GM21528 (cell line): ENCODE measurements at regions not wholly inside any gene's neighbourhood (a gene's known extent, or its start where the extent isn't known, plus 50 kb on each side); places are given as distances from the start of the nearest gene placed in this dataset.

Experiments
- ATAC-seq: cut with Tn5 transposase; IDR thresholded peaks from one replicate; pipeline ENCODE4 v1.9.1; 2021; ENCODE audit warnings: mild to moderate bottlenecking, moderate library complexity; ENCODE audit not compliant: unreplicated experiment, low FRiP score

- ATAC-seq, result no peak
Measured at GRCh38 chr7:13060173-13060572, 372.7 kb downstream of the ARL4A start.

- ATAC-seq, result no peak
Measured at GRCh38 chr7:13061115-13061514, 373.7 kb downstream of the ARL4A start.

GRCh38 chr7:13062631-13063030, 375.2 kb downstream of the ARL4A start:
- no peak for ATAC-seq

GRCh38 chr7:13067036-13067435, 379.6 kb downstream of the ARL4A start:
- no peak for ATAC-seq

GRCh38 chr7:13068032-13068431, 380.6 kb downstream of the ARL4A start:
- ATAC-seq, result no peak

- no peak for ATAC-seq
Measured at GRCh38 chr7:13069841-13070240, 382.4 kb downstream of the ARL4A start.

- no peak for ATAC-seq
Measured at GRCh38 chr7:13072014-13072413, 384.6 kb downstream of the ARL4A start.

GRCh38 chr7:13077466-13077865, 390.0 kb downstream of the ARL4A start:
- ATAC-seq, result no peak

- ATAC-seq, result no peak
Measured at GRCh38 chr7:13078105-13078504, 390.7 kb downstream of the ARL4A start.

- no peak for ATAC-seq
Measured at GRCh38 chr7:13090959-13091358, 403.5 kb downstream of the ARL4A start.

- ATAC-seq, result no peak
Measured at GRCh38 chr7:13091974-13092707, 404.7 kb downstream of the ARL4A start.

- ATAC-seq, result no peak
Measured at GRCh38 chr7:13092708-13093005, 405.2 kb downstream of the ARL4A start.

- ATAC-seq, result no peak
Measured at GRCh38 chr7:13093160-13093559, 405.7 kb downstream of the ARL4A start.

- ATAC-seq, result no peak
Measured at GRCh38 chr7:13097499-13097898, 410.1 kb downstream of the ARL4A start.

- no peak for ATAC-seq
Measured at GRCh38 chr7:13098161-13098560, 410.7 kb downstream of the ARL4A start.

- ATAC-seq, result no peak
Measured at GRCh38 chr7:13099154-13099795, 411.8 kb downstream of the ARL4A start.

- no peak for ATAC-seq
Measured at GRCh38 chr7:13104128-13104527, 416.7 kb downstream of the ARL4A start.

- ATAC-seq, result no peak
Measured at GRCh38 chr7:13105209-13105608, 417.8 kb downstream of the ARL4A start.

- ATAC-seq, result no peak
Measured at GRCh38 chr7:13106513-13106912, 419.1 kb downstream of the ARL4A start.

GRCh38 chr7:13107291-13107690, 419.9 kb downstream of the ARL4A start:
- no peak for ATAC-seq

GRCh38 chr7:13108061-13108460, 420.6 kb downstream of the ARL4A start:
- no peak for ATAC-seq

- no peak for ATAC-seq
Measured at GRCh38 chr7:13109201-13109600, 421.8 kb downstream of the ARL4A start.
